Hematopoietic multipotent progenitor cell treated with erythropoietin and hydrocortisone succinate and interleukin-3 and kit ligand, for 4 days (in vitro differentiated cells): ENCODE measurements at regions not wholly inside any gene's neighbourhood (a gene's known extent, or its start where the extent isn't known, plus 50 kb on each side); places are given as distances from the start of the nearest gene placed in this dataset.
A peak's percentile ranks its signal among the peaks of the same experiment; 100 is the strongest.
"Not testable (repeated sequence)": the region's sequence is repeated elsewhere in the genome, so short reads cannot be mapped to it uniquely, and the experiment has no call there.

Experiments used
- DNase-seq: peaks from one replicate; pipeline ENCODE4 v3.0.0-alpha.2; 2015

DNA sequence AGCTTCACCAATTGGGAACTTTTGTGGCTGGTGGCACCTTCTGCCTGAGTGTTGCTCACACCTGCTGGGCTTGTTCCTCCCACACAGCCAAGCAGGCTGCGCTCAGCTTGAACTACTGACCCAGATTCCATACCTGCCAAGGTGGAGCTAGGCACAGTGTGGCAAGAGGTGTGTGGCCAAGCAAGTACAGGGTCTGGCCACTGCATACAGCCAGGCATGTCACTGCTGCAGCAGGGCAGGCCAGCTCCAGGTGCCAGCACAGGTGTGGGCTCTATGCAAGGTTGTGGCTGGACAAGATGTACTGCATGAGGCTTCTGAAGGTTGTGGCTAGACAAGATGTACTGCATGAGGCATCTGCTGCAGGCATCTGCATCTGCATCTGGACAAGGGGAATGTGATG, 1254.8 kb downstream of the AMY1C start:
- DNase-seq, result no peak

- DNase-seq, result no peak
These were observed 1256.0 kb downstream of the AMY1C start for GRCh38 chr1:105005594-105006195.

- DNase-seq, result no peak
These were observed 1267.9 kb downstream of the AMY1C start for GRCh38 chr1:105017587-105017986.

DNA sequence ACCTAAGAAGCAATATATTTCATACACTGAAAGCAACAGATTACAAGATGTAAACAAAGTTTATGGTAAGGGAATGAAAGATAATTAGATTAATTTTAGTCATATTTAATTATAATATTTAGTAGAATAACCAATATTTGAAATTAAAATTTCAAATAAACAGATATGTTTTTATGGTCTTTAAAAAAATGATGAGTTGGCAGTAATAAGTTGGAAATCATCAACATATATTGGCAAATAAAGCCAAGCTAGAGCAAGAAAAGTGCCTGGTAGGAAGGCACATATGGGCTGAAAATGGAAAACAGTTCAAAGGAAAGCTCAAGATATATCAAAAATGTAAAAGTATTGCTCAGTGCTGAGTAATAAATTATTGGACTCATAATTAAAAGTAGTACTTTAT, 1274.0 kb downstream of the AMY1C start:
- DNase-seq, result no peak

GRCh38 chr1:105027838-105028471, 1278.3 kb downstream of the AMY1C start:
- DNase-seq, result peak; percentile 2

GRCh38 chr1:105072446-105072845, 1322.7 kb downstream of the AMY1C start:
- no peak for DNase-seq

DNA sequence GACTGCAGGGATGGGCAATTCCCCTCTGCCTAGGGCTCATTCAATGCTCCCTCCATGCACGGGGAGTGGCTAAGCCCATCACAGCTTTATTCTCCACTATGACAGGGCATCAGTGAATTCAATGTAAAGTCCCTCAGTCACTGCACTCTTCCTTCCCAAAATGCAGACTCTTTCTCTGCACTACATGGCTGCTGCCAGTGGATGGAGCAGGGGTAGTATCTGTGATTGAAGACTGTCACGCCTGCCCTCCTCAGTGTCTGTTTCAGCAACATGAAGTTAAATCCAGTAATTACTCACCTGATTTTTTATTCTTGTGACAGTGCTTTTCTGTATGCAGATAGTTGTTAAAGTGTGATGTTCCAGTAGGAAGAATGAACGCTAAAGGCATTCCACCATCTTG, 1323.2 kb downstream of the AMY1C start:
- DNase-seq, result peak; percentile 37

DNA sequence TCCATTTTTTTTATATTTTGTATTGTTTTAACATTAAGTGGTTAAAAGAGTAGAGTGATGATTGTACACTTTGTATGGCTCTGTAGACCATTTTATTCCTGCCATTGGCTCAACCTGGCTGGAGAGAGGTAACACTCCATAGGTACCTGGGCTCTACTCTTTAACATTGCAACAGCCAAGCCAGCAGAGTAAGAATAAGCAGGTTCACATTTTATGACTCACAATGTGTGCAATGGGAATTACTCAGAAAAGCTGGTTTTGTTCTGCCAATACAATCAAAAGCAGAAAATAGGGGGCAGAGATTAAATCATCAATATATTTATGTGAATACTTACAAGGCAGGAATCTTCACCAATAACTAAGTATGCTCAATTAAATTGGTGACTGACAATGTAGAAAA, 1324.0 kb downstream of the AMY1C start:
- DNase-seq, result no peak

DNA sequence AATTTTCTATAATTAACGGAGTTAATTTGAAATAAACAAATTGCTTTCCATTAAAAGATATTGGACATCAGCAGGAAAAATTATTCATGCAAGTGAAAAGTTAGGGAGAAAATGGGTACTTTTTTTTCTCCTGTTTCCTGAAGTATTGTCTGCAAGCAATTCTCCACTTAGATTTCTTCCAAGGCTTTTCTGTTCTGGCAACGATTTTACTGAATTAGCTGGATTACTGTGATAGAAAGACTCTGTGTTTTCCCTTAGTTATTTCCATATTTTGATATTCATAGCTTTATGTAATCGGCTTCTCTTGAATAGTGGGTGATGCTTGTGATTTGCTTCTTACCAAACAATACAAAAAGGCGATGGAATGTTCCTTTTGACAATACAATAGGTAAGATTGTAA, 1333.9 kb downstream of the AMY1C start:
- no peak for DNase-seq

GRCh38 chr1:105087506-105087905, 1337.8 kb downstream of the AMY1C start:
- no peak for DNase-seq

- no peak for DNase-seq
These were observed 1338.5 kb downstream of the AMY1C start for GRCh38 chr1:105088166-105088565.

- DNase-seq, result not testable (repeated sequence)
These were observed 1344.2 kb downstream of the AMY1C start for GRCh38 chr1:105093893-105094292.

DNA sequence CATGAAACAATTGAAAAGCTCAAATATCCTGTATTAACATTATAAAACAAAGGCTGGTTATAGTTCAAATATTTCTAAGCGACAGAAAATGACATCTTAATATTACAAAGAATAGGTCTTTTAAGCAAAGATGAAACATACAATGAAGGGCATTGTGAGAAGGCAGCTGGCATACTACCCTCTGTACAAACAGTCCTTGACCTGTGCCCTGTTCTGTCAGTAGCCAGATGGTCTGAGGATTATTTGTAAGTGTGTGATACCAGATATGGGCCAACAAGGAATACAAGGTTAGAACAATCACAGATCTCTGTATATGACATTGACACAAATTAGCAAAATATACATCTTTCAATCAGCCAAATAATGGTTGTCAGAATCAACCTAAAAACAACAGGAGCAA, 1350.4 kb downstream of the AMY1C start:
- no peak for DNase-seq

GRCh38 chr1:105101261-105101660, 1351.6 kb downstream of the AMY1C start:
- peak; percentile 79 for DNase-seq

- peak; percentile 93 for DNase-seq
These were observed 1352.7 kb downstream of the AMY1C start for GRCh38 chr1:105102371-105102770.

DNA sequence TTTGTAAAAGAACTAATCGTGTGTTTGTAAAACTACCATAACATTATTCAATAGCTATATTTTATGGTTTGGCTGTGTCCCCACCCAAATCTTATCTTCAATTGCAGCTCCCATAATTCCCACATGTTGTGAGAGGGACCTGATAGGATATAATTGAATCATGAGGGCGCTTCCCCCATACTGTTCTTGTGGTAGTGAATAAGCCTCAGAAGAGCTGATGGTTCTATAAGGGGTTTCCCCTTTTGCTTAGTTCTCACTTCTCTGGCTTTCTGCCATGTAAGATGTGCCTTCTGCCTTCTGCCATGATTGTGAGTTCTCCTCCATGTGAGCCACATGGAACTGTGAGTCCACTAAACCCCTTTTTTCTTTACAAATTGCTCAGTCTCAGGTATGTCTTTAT, 1372.3 kb downstream of the AMY1C start:
- peak; percentile 51 for DNase-seq

- DNase-seq, result peak; percentile 65
These were observed 1388.1 kb downstream of the AMY1C start for GRCh38 chr1:105137543-105138457.

DNA sequence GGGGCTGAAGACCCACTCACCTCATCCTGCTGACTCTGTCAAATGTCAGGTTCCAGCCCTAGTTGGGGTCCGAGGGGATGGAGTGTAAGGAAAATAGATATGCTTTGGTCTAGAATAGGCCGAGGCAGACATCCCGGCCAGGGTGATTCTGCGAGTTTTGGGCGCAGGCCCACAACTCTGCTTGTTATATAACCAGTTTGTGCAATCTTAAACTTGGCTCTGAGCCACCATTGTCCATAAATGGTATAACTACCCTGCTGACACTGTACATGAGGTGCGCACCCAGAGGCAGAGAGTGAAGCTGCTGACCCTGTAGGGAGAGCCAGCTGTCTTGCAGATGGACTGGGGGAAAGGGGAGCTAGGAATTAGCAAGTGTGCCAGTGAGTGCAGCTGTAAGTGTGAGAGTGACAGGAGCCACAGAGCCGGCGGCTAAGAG, 1388.8 kb downstream of the AMY1C start:
- DNase-seq, result no peak

DNA sequence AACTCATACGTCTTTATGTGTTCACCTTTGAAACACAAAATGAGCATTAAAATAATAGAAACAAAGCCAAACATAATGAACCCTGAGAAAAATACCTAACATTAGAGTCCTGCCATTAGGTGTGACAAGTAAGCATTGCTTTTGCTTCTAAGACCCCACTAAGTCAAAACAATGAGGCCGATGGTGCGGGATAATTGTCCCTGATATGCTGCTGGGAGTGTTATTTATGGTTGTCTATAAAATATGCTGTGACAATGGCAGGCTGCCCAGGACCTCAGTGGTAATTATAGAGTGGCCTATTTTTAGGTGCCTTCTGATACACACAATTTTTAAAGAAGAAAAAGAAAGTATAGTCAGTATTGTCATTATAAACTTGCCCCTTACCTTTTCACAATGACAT, 1423.1 kb downstream of the AMY1C start:
- no peak for DNase-seq

DNA sequence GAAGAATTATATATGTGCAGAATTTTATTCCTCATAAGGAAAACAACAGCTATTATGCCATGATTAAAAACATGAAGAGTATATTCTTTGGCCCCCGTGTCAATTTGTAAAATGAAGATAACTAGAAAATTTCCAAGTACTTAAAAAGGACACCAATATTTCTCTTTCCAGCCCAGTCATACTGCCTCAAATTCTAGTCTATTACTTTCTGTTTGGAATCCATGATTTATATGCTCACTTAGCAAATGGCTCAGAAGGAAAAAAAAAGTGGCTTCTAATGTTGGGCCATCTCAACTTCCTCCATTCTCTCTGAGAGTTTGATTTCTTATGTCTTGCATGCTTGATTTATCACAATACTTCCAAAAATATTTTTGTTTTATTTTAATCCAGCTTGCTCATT, 1431.1 kb downstream of the AMY1C start:
- DNase-seq, result no peak

GRCh38 chr1:105204836-105205371, 1455.2 kb downstream of the AMY1C start:
- no peak for DNase-seq

GRCh38 chr1:105208581-105208980, 1458.9 kb downstream of the AMY1C start:
- DNase-seq, result no peak

DNA sequence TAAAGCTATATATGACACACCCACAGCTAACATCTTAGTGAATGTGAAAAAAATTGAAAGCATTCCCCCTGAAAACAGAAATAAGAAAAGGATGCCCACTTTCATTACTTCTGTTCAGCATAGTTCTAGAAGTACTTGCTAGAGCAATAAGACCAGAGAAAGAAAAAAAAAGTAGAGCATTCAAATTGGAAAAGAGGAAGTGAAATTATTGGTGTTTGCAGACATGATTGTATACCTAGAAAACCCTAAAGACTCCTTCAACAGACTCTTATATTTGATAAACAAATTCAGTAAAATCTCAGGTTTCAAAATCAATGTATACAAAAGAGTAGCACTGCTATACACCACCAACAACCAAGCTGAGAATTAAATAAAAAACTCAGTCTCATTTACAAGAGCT, 1461.0 kb downstream of the AMY1C start:
- DNase-seq, result peak; percentile 1

GRCh38 chr1:105231378-105231777, 1481.7 kb downstream of the AMY1C start:
- DNase-seq, result no peak
